Ishikawa (cell line): ENCODE measurements at regions not wholly inside any gene's neighbourhood (a gene's known extent, or its start where the extent isn't known, plus 50 kb on each side); places are given as distances from the start of the nearest gene placed in this dataset.

Experiments used
- CEBPB ChIP-seq: IDR thresholded peaks from 2 replicates; pipeline ENCODE4 v1.6.1; 2012
- CREB1 ChIP-seq: IDR thresholded peaks from 2 replicates; pipeline ENCODE4 v1.6.1; 2012; ENCODE audit warnings: low read depth
- EGR1 ChIP-seq: IDR thresholded peaks from 2 replicates; pipeline ENCODE4 v1.6.1; 2012
- EP300 ChIP-seq: IDR thresholded peaks from 2 replicates; pipeline ENCODE4 v1.6.1; 2012; ENCODE audit warnings: borderline replicate concordance
- MAX ChIP-seq: IDR thresholded peaks from 2 replicates; pipeline ENCODE4 v1.6.1; 2012
- NFIC ChIP-seq: IDR thresholded peaks from 2 replicates; pipeline ENCODE4 v1.6.1; 2012
- RAD21 ChIP-seq: IDR thresholded peaks from 2 replicates; pipeline ENCODE4 v1.6.1; 2012; ENCODE audit warnings: low read depth
- REST ChIP-seq: IDR thresholded peaks from 2 replicates; pipeline ENCODE4 v1.6.1; 2012; ENCODE audit warnings: low read depth, mild to moderate bottlenecking
- TAF1 ChIP-seq: IDR thresholded peaks from 2 replicates; pipeline ENCODE4 v1.6.1; 2012; ENCODE audit warnings: low read depth, mild to moderate bottlenecking
- TCF12 ChIP-seq: IDR thresholded peaks from 2 replicates; pipeline ENCODE4 v1.6.1; 2012; ENCODE audit warnings: low read depth
- YY1 ChIP-seq: IDR thresholded peaks from 2 replicates; pipeline ENCODE4 v1.6.1; 2012; ENCODE audit warnings: low read depth
- ZBTB7A ChIP-seq: IDR thresholded peaks from 2 replicates; pipeline ENCODE4 v1.6.1; 2012; ENCODE audit warnings: low read depth

GRCh38 chr2:144587306-144587705 lies 67.4 kb upstream of the ZEB2 start:
- no peak for TF ChIP-seq YY1
- no peak for TF ChIP-seq CREB1
- TF ChIP-seq TCF12 = no peak
- no peak for TF ChIP-seq EGR1
- no peak for TF ChIP-seq REST
- no peak for TF ChIP-seq TAF1
- TF ChIP-seq RAD21 = no peak
- no peak for TF ChIP-seq CEBPB
- no peak for TF ChIP-seq EP300
- no peak for TF ChIP-seq MAX
- TF ChIP-seq ZBTB7A = no peak
- no peak for TF ChIP-seq NFIC
